GM12892 (cell line): ENCODE measurements at regions not wholly inside any gene's neighbourhood (a gene's known extent, or its start where the extent isn't known, plus 50 kb on each side); places are given as distances from the start of the nearest gene placed in this dataset.

Experiments used
- POLR2A ChIP-seq: IDR thresholded peaks from 2 replicates; pipeline ENCODE4 v1.6.1; 2011; ENCODE audit warnings: low read depth, low read length, control low read depth
- TAF1 ChIP-seq: IDR thresholded peaks from 2 replicates; pipeline ENCODE4 v1.6.1; 2011; ENCODE audit warnings: low read depth, mild to moderate bottlenecking, control low read depth, low read length, borderline replicate concordance

GRCh38 chr15:95698951-95699350 lies 631.5 kb upstream of the NR2F2 start:
- TF ChIP-seq TAF1 (no peak), POLR2A (no peak)
